ENCODE measurements at regions not wholly inside any gene's neighbourhood (a gene's known extent, or its start where the extent isn't known, plus 50 kb on each side); places are given as distances from the start of the nearest gene placed in this dataset.

DNA sequence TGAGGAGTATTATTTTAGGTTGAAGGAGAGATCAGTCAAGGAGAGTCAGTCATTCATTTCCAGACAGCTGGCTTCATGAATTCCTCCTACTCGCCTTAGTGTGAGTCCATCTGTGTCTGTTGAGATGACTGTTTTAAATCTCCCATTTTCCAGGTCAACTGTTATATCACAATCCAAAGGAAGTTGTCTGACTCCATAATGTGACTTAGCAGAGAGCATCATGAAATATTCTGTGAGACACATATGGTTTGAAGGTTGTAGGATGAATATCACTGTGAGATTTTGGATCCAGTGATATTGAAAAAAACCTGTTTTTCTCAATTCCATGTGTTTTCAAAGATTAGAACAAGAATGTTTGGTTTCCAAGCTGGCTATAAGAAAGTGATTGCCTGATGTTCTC lies 530.2 kb upstream of the MAN1A1 start:
- no peak for TF ChIP-seq CTCF (IDR thresholded peaks at IDR 0.05; ENCODE audit: insufficient read depth, low read depth, low read length)
- ChIA-PET POLR2A (no interaction called here), CTCF (no interaction called here)
- no peaks in the 10 kb centered on the region for H3K27me3 ChIP-seq (ENCODE audit: control insufficient read depth, insufficient read depth, low read length)
- H3K36me3 ChIP-seq (ENCODE audit: control insufficient read depth, insufficient read depth, low read length): no peaks in the 10 kb centered on the region
- H3K4me3 ChIP-seq (ENCODE audit: low read depth, low read length): no peak overlapping the region
- DNase-seq (ENCODE audit: low read depth): no peak

DNA sequence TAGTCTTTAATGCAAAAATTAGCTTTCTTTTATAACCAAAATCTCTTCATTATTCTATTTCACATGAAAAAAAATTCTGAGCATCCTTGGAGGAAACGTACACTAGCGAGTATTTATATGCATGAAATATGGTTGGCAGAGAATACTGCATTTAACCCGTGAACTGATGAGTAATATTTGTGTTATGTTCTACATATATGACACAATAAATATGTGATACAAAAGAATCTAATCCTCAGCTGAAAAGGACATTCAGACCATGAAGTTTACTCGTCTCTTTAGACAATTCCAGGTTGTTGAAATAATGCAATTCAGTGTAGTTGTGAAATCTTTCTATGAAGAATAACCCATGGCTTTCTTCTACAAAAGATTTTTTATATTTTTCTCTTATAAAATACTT lies 524.8 kb upstream of the MAN1A1 start:
- no peaks in the 10 kb centered on the region for H3K27me3 ChIP-seq (ENCODE audit: control insufficient read depth, insufficient read depth, low read length)
- TF ChIP-seq CTCF (IDR thresholded peaks at IDR 0.05; ENCODE audit: insufficient read depth, low read depth, low read length): no peak
- no peaks in the 10 kb centered on the region for H3K36me3 ChIP-seq (ENCODE audit: control insufficient read depth, insufficient read depth, low read length)
- POLR2A ChIA-PET: no interaction called here
- CTCF ChIA-PET: no interaction called here
- no peak overlapping the region for H3K4me3 ChIP-seq (ENCODE audit: low read depth, low read length)
- no peak for DNase-seq (ENCODE audit: low read depth)

GRCh38 chr6:119873107-119873506 lies 523.5 kb upstream of the MAN1A1 start:
- no peak for DNase-seq (ENCODE audit: low read depth)
- Histone ChIP-seq H3K36me3 (ENCODE audit: control insufficient read depth, insufficient read depth, low read length) (no peaks in the 10 kb centered on the region), H3K4me3 (ENCODE audit: low read depth, low read length) (no peak overlapping the region), H3K27me3 (ENCODE audit: control insufficient read depth, insufficient read depth, low read length) (no peaks in the 10 kb centered on the region)
- POLR2A ChIA-PET: no interaction called here
- no peak for TF ChIP-seq CTCF (IDR thresholded peaks at IDR 0.05; ENCODE audit: insufficient read depth, low read depth, low read length)
- CTCF ChIA-PET: no interaction called here

- no peaks in the 10 kb centered on the region for H3K36me3 ChIP-seq (ENCODE audit: control insufficient read depth, insufficient read depth, low read length)
- no peak overlapping the region for H3K4me3 ChIP-seq (ENCODE audit: low read depth, low read length)
- TF ChIP-seq CTCF (IDR thresholded peaks at IDR 0.05; ENCODE audit: insufficient read depth, low read depth, low read length): no peak
- no peaks in the 10 kb centered on the region for H3K27me3 ChIP-seq (ENCODE audit: control insufficient read depth, insufficient read depth, low read length)
- DNase-seq (ENCODE audit: low read depth): no peak
- ChIA-PET CTCF (no interaction called here), POLR2A (no interaction called here)
These were observed 522.0 kb upstream of the MAN1A1 start for GRCh38 chr6:119871520-119871919.

DNA sequence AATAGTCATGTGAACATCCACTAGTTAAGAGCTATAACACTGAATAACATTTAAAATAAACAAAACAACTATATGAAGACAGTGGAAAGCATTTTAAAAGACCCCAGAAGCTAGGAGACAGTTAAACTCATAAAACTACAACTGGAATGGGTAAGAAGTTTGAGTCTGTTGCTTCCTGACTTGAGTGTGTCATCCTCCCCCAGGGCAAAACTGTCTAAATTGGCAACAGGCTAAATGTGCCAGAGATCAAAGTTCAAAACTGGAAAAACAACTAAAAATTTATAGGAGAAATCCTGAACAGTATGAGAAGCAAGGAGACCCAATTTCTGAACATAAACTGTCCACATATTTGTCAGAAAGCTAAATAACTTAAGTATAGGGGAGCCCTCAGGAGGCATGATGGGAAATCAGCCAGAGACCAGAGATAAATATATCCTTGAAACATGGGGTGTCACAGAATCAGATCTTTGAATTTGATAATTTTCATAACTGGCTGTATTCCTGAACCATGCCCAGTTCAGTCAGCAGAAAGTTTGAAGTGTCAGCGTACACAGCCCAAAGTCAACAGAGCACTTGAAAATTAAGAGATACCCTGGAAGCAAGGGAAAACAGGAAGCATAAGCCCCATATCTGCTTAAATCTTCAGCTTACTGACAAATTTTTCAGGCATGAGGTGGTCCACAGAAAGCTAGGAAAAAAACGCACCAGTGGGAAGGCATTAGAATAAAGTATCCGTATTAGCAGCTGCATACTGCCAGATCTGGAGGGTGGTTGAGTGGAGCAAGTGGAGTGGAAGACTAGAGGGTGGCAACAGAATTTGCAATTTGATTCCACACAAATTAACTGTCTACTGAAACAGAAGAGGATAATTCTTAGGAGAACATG lies 516.1 kb upstream of the MAN1A1 start:
- ChIA-PET CTCF (interaction anchor here (1.1 kb wide), 1 partner anchor 10 kb away, joined by 3 read pairs; no protein-coding TSS in a partner anchor), POLR2A (no interaction called here)
- Histone ChIP-seq H3K4me3 (ENCODE audit: low read depth, low read length) (no peak overlapping the region), H3K27me3 (ENCODE audit: control insufficient read depth, insufficient read depth, low read length) (no peaks in the 10 kb centered on the region), H3K36me3 (ENCODE audit: control insufficient read depth, insufficient read depth, low read length) (no peaks in the 10 kb centered on the region)
- peak; percentile 1 for DNase-seq (ENCODE audit: low read depth)
- TF ChIP-seq CTCF (IDR thresholded peaks at IDR 0.05; ENCODE audit: insufficient read depth, low read depth, low read length): no peak
